ENCODE measurements at regions not wholly inside any gene's neighbourhood (a gene's known extent, or its start where the extent isn't known, plus 50 kb on each side); places are given as distances from the start of the nearest gene placed in this dataset.

- Histone ChIP-seq H3K4me3 (no peak overlapping the region), H3K9me3 (no peaks in the 10 kb centered on the region), H3K4me1 (no peaks in the 10 kb centered on the region), H3K27ac (no peak overlapping the region), H3K36me3 (no peaks in the 10 kb centered on the region), H3K27me3 (no peaks in the 10 kb centered on the region)
- TF ChIP-seq CTCF (IDR thresholded peaks at IDR 0.05) (no peak), POLR2A (IDR thresholded peaks at IDR 0.05) (no peak)
- intact Hi-C loops (cut with DNase I) = no loop called here
- 52 to 62% methylated on average over 3 of the region's 3 CpGs for WGBS, 2 donors
- DNase-seq = no peak
Measured at GRCh38 chr18:55811925-55812324, 223.9 kb upstream of the TCF4 start.

- Histone ChIP-seq H3K36me3 (no peaks in the 10 kb centered on the region), H3K4me3 (no peak overlapping the region), H3K27me3 (no peaks in the 10 kb centered on the region), H3K9me3 (no peaks in the 10 kb centered on the region), H3K27ac (no peak overlapping the region), H3K4me1 (no peaks in the 10 kb centered on the region)
- intact Hi-C loops (cut with DNase I) = no loop called here
- no peak for DNase-seq
- WGBS, 2 donors = 78 to 81% methylated on average over 3 of the region's 3 CpGs
- TF ChIP-seq CTCF (IDR thresholded peaks at IDR 0.05) (no peak), POLR2A (IDR thresholded peaks at IDR 0.05) (no peak)
Measured at GRCh38 chr18:55805666-55806065, 217.7 kb upstream of the TCF4 start.

- DNase-seq = no peak
- 54 to 59% methylated on average over 2 of the region's 2 CpGs for WGBS, 2 donors
- Histone ChIP-seq H3K4me1 (no peaks in the 10 kb centered on the region), H3K4me3 (peak overlapping the region in 1 of 4 donors; percentile 38), H3K27ac (peak overlapping the region in 3 of 4 donors; percentile 5 to 44 (median 29)), H3K27me3 (peaks cover 0 to 53% (median 0%) of the 10 kb centered on the region in 4 donors), H3K36me3 (no peaks in the 10 kb centered on the region), H3K9me3 (no peaks in the 10 kb centered on the region)
- TF ChIP-seq CTCF (IDR thresholded peaks at IDR 0.05) (no peak), POLR2A (IDR thresholded peaks at IDR 0.05) (no peak)
- intact Hi-C loops (cut with DNase I) = no loop called here
Measured at GRCh38 chr18:55795101-55795669, 207.2 kb upstream of the TCF4 start.

- WGBS, 2 donors = 59 to 66% methylated on average over 8 of the region's 8 CpGs
- no peaks in the 10 kb centered on the region for H3K9me3 ChIP-seq
- no peak for DNase-seq
- H3K36me3 ChIP-seq = no peaks in the 10 kb centered on the region
- H3K4me3 ChIP-seq = peak overlapping the region in 1 of 4 donors; percentile 38
- intact Hi-C loops (cut with DNase I) = no loop called here
- H3K27ac ChIP-seq = peak overlapping the region in 3 of 4 donors; percentile 5 to 44 (median 29)
- H3K4me1 ChIP-seq = no peaks in the 10 kb centered on the region
- TF ChIP-seq CTCF (IDR thresholded peaks at IDR 0.05) (no peak), POLR2A (IDR thresholded peaks at IDR 0.05) (no peak)
- peaks cover 0 to 59% (median 0%) of the 10 kb centered on the region in 4 donors for H3K27me3 ChIP-seq
Measured at GRCh38 chr18:55794288-55795052, 206.5 kb upstream of the TCF4 start.

GRCh38 chr18:55790296-55790695 is 202.3 kb upstream of the TCF4 start:
- no peak for DNase-seq
- Histone ChIP-seq H3K9me3 (no peaks in the 10 kb centered on the region), H3K27ac (no peak overlapping the region), H3K4me3 (no peak overlapping the region), H3K4me1 (no peaks in the 10 kb centered on the region), H3K27me3 (peaks cover 0 to 87% (median 0%) of the 10 kb centered on the region in 4 donors), H3K36me3 (no peaks in the 10 kb centered on the region)
- no peak for TF ChIP-seq CTCF (IDR thresholded peaks at IDR 0.05)
- TF ChIP-seq POLR2A (IDR thresholded peaks at IDR 0.05) = no peak
- intact Hi-C loops (cut with DNase I) = no loop called here
